OCI-LY3 (cell line): ENCODE measurements at regions not wholly inside any gene's neighbourhood (a gene's known extent, or its start where the extent isn't known, plus 50 kb on each side); places are given as distances from the start of the nearest gene placed in this dataset.

ENCODE experiments used
- CTCF ChIP-seq: fragments of 200-600, 300-600 bp; sonication (generic); IDR thresholded peaks from 2 replicates; pipeline ENCODE4 v1.5.1; 2014; ENCODE audit warnings: antibody characterized with exemption, low read length, low read depth
- EZH2phosphoT487 ChIP-seq: fragments of 200-600 bp; shearing (Covaris generic); IDR thresholded peaks from 2 replicates; pipeline ENCODE4 v1.6.1; 2018; ENCODE audit warnings: antibody characterized with exemption, mixed run types, low read depth

- TF ChIP-seq CTCF (no peak), EZH2phosphoT487 (no peak)
Measured at GRCh38 chr7:43033369-43033768, 79.1 kb upstream of the HECW1 start.
